Endodermal cell (in vitro differentiated cells): ENCODE measurements at regions not wholly inside any gene's neighbourhood (a gene's known extent, or its start where the extent isn't known, plus 50 kb on each side); places are given as distances from the start of the nearest gene placed in this dataset.
"Not testable (repeated sequence)": the region's sequence is repeated elsewhere in the genome, so short reads cannot be mapped to it uniquely, and the experiment has no call there.

Experiments
- DNase-seq: peaks from one replicate; pipeline ENCODE4 v3.0.0-alpha.2; 2017
- H3K27ac ChIP-seq: 2 replicates; pipeline ENCODE4 v1.5.1; 2013; ENCODE audit warnings: mild to moderate bottlenecking, low read depth, low read length, moderate library complexity
- H3K27me3 ChIP-seq: 2 replicates; pipeline ENCODE4 v1.6.1; 2013; ENCODE audit warnings: mild to moderate bottlenecking, low read length, moderate library complexity; ENCODE audit not compliant: insufficient read depth, control insufficient read depth, poor library complexity, severe bottlenecking
- H3K36me3 ChIP-seq: 2 replicates; pipeline ENCODE4 v1.7.0; 2013; ENCODE audit warnings: mild to moderate bottlenecking, low read length, moderate library complexity; ENCODE audit not compliant: control insufficient read depth, insufficient read depth
- H3K4me1 ChIP-seq: one replicate; pipeline ENCODE4 v1.7.0; 2013; ENCODE audit warnings: low read length; ENCODE audit not compliant: control insufficient read depth, insufficient read depth
- H3K4me3 ChIP-seq: 2 replicates; pipeline ENCODE4 v1.5.1; 2013; ENCODE audit warnings: mild to moderate bottlenecking, low read length, moderate library complexity
- H3K9ac ChIP-seq: 2 replicates; pipeline ENCODE4 v1.6.1; 2013; ENCODE audit warnings: mild to moderate bottlenecking, low read length, moderate library complexity; ENCODE audit not compliant: poor library complexity, severe bottlenecking; ENCODE audit errors: extremely low read depth
- H3K9me3 ChIP-seq: 2 replicates; pipeline ENCODE4 v1.6.1; 2013; ENCODE audit warnings: mild to moderate bottlenecking, low read length, moderate library complexity; ENCODE audit not compliant: control insufficient read depth
- H3K27ac Mint-ChIP-seq: 2 replicates; pipeline ENCODE4 v1.8.0; 2020; ENCODE audit warnings: mixed read lengths
- H3K27me3 Mint-ChIP-seq: 2 replicates; pipeline ENCODE4 v1.8.0; 2021; ENCODE audit warnings: mild to moderate bottlenecking, mixed read lengths; ENCODE audit not compliant: insufficient read depth
- H3K36me3 Mint-ChIP-seq: 2 replicates; pipeline ENCODE4 v1.8.0; 2020; ENCODE audit warnings: low read depth, mixed read lengths
- H3K4me1 Mint-ChIP-seq: 2 replicates; pipeline ENCODE4 v1.8.0; 2020; ENCODE audit warnings: mixed read lengths
- H3K4me3 Mint-ChIP-seq: 2 replicates; pipeline ENCODE4 v1.8.0; 2020; ENCODE audit warnings: mild to moderate bottlenecking, moderate library complexity, mixed read lengths
- H3K9me3 Mint-ChIP-seq: 2 replicates; pipeline ENCODE4 v1.8.0; 2020; ENCODE audit warnings: mild to moderate bottlenecking, mixed read lengths
- WGBS, 2 experiments: methylation state at CpG; one replicate each; pipeline versions ENCODE4 v1.1.5 to v1.1.7; 2013; ENCODE audit warnings: missing lambda C conversion rate in 2 of 2, mixed read lengths in 1 of 2; ENCODE audit not compliant: insufficient coverage in 1 of 2, insufficient read length in 1 of 2; 5-methylcytosine and 5-hydroxymethylcytosine counted together
- TF ChIP-seq, protein P1 (sequence below): fragments of 200-600 bp; sonication (generic); conservative IDR thresholded peaks from 2 replicates; pipeline ENCODE4 v1.5.0; 2021; ENCODE audit warnings: antibody characterized with exemption, mild to moderate bottlenecking

GRCh38 chr5:114859438-114859735 lies 310.3 kb downstream of the TRIM36 start:
- H3K4me3 ChIP-seq = no peak overlapping the region
- no peaks in the 10 kb centered on the region for H3K27me3 ChIP-seq
- Mint-ChIP-seq H3K27me3 (no peaks in the 10 kb centered on the region), H3K36me3 (no peaks in the 10 kb centered on the region), H3K9me3 (peaks cover 2% of the 10 kb centered on the region), H3K4me3 (no peak overlapping the region), H3K27ac (no peak overlapping the region), H3K4me1 (no peaks in the 10 kb centered on the region)
- peak overlapping the region; percentile 2 for H3K27ac ChIP-seq
- H3K4me1 ChIP-seq = no peaks in the 10 kb centered on the region
- TF ChIP-seq, protein P1, sequence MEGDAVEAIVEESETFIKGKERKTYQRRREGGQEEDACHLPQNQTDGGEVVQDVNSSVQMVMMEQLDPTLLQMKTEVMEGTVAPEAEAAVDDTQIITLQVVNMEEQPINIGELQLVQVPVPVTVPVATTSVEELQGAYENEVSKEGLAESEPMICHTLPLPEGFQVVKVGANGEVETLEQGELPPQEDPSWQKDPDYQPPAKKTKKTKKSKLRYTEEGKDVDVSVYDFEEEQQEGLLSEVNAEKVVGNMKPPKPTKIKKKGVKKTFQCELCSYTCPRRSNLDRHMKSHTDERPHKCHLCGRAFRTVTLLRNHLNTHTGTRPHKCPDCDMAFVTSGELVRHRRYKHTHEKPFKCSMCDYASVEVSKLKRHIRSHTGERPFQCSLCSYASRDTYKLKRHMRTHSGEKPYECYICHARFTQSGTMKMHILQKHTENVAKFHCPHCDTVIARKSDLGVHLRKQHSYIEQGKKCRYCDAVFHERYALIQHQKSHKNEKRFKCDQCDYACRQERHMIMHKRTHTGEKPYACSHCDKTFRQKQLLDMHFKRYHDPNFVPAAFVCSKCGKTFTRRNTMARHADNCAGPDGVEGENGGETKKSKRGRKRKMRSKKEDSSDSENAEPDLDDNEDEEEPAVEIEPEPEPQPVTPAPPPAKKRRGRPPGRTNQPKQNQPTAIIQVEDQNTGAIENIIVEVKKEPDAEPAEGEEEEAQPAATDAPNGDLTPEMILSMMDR = no peak
- DNase-seq = no peak
- H3K9ac ChIP-seq = no peak overlapping the region
- H3K36me3 ChIP-seq = no peaks in the 10 kb centered on the region
- H3K9me3 ChIP-seq = no peaks in the 10 kb centered on the region

GRCh38 chr5:114858665-114859437 lies 310.9 kb downstream of the TRIM36 start:
- H3K27me3 ChIP-seq = no peaks in the 10 kb centered on the region
- peaks cover 2% of the 10 kb centered on the region for H3K9me3 Mint-ChIP-seq
- H3K9ac ChIP-seq = no peak overlapping the region
- H3K4me3 ChIP-seq = no peak overlapping the region
- no peaks in the 10 kb centered on the region for H3K36me3 ChIP-seq
- H3K36me3 Mint-ChIP-seq = no peaks in the 10 kb centered on the region
- TF ChIP-seq, protein P1 = no peak
- no peaks in the 10 kb centered on the region for H3K27me3 Mint-ChIP-seq
- no peak overlapping the region for H3K4me3 Mint-ChIP-seq
- peak overlapping the region; percentile 2 for H3K27ac ChIP-seq
- H3K9me3 ChIP-seq = no peaks in the 10 kb centered on the region
- no peaks in the 10 kb centered on the region for H3K4me1 ChIP-seq
- no peak for DNase-seq
- 93% methylated on average over 2 to 7 of the region's 7 CpGs for WGBS, 2 experiments
- H3K4me1 Mint-ChIP-seq = no peaks in the 10 kb centered on the region
- no peak overlapping the region for H3K27ac Mint-ChIP-seq

DNA sequence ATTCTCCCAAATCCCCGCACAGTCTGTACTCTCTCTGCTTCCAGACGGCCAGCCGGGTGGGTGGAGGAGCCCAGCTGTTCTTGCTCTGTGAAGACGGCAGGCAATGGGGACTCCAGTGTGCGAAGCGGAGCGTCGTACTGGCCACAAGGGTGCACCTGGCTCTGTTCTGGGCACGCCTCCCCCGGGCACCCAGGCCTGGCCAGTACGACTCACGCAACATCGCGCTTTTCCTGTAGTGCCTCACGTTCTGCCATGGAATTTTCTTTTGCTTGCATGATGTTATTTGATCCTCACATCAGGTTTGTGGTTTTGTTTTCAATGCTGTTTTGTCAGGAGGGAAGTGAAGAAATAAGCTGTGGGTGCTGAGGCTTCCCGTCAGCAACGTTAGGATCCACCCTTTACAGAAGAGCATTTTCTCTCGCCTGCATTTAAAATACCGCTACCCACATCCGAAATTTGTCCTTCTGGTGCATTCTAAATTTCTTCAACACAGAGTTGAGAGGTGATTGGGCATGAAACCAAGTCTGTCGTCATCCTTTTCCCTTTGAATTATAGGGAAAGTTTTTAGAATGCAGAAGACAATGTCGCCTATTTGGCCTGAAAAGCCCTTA lies 311.7 kb downstream of the TRIM36 start:
- TF ChIP-seq, protein P1 = no peak
- no peak overlapping the region for H3K4me3 ChIP-seq
- Mint-ChIP-seq H3K27ac (no peak overlapping the region), H3K9me3 (peaks cover 2% of the 10 kb centered on the region), H3K4me3 (no peak overlapping the region), H3K36me3 (no peaks in the 10 kb centered on the region), H3K4me1 (no peaks in the 10 kb centered on the region), H3K27me3 (no peaks in the 10 kb centered on the region)
- H3K27me3 ChIP-seq = no peaks in the 10 kb centered on the region
- peak; percentile 53 for DNase-seq
- no peak overlapping the region for H3K9ac ChIP-seq
- no peaks in the 10 kb centered on the region for H3K4me1 ChIP-seq
- no peaks in the 10 kb centered on the region for H3K36me3 ChIP-seq
- 93 to 95% methylated on average over 11 to 22 of the region's 22 CpGs for WGBS, 2 experiments
- no peak overlapping the region for H3K27ac ChIP-seq
- H3K9me3 ChIP-seq = no peaks in the 10 kb centered on the region

- H3K9me3 Mint-ChIP-seq = peaks cover 39% of the 10 kb centered on the region
- H3K36me3 ChIP-seq, H3K4me1 Mint-ChIP-seq, H3K27me3 Mint-ChIP-seq, H3K4me3 ChIP-seq, H3K36me3 Mint-ChIP-seq, H3K27ac ChIP-seq, H3K27ac Mint-ChIP-seq, H3K4me3 Mint-ChIP-seq, H3K4me1 ChIP-seq, H3K27me3 ChIP-seq, H3K9ac ChIP-seq, H3K9me3 ChIP-seq, DNase-seq: not testable (repeated sequence)
- WGBS, 2 experiments = 79 to 90% methylated on average over 8 to 9 of the region's 9 CpGs
Observed at GRCh38 chr5:114844711-114845110, 325.0 kb downstream of the TRIM36 start.
